ENCODE measurements at regions not wholly inside any gene's neighbourhood (a gene's known extent, or its start where the extent isn't known, plus 50 kb on each side); places are given as distances from the start of the nearest gene placed in this dataset.

DNA sequence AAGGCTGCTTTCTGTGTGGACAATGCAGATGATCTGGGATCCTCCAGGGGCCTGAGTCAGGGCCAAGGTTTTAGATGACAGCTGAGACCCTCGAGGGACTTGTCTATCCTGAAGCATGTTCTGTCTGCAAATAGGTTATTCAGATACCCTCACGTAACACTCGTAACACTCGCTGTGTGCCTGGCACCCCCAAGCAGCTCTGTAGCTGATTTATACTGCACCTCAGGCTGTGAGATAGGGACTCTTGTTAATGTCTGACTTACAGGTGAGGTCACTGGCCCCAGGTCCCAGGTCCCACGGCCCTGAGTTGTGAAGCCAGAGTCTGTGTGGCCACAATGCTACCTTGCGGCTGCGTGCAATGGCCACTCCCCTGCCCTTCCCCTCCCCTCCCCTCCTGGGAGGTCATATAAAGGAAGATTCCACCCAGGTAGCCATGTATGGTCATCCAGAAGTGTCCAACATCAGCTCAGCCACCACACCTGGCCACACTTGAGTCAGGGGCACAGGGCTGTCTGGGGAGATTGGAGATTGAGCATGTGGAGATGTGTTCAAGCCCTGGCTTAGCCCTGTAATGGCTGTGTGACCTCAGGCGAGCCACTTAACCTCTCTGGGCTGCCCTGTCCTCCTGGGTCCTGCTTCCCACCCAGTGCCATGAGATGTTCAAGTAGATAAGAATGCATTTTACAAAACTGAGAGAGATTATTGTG is 687.7 kb downstream of the MATN1 start:
- DNase-seq: no peak

DNA sequence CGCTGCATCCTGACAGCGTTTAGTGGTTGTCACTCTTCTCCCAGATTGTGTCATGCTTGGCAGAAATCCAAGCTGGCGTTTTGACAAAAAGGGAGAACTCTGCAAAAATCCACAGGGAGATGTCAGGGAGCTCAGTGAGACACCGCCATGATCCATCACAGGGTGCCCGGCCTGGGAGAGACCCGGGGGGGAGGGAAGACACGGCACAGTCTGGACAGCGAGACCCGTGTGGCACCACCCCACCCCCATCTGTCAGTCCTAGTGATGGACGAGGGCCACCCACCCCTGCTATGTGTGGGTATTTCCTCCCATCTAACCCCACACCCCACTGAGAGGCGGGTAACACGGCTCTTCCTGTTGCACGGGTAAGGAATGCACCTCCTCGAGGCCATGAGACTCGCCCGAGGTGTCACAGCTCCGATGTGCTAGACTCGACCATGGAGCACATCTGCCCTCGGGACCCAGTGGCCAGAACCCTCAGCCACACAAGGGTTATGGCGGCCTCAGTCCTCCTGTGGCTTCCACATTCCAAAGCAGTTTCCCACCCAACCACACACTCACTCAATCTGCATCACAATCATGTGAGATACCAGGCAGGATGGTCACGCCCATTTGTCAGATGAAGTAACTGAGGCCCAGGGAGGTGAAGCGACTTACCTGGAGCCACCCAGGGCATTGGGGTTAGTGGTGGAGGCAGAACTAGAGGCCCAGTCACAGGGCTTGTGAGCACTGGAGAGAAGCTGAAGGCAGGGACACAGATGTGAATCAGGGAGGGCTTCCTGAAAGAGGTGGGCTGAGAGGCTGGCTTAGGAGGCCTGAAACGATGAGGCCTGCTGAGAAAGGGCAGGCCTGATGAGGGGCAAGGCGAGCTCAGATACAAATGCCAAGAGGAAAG is 688.5 kb downstream of the MATN1 start:
- no peak for DNase-seq

DNA sequence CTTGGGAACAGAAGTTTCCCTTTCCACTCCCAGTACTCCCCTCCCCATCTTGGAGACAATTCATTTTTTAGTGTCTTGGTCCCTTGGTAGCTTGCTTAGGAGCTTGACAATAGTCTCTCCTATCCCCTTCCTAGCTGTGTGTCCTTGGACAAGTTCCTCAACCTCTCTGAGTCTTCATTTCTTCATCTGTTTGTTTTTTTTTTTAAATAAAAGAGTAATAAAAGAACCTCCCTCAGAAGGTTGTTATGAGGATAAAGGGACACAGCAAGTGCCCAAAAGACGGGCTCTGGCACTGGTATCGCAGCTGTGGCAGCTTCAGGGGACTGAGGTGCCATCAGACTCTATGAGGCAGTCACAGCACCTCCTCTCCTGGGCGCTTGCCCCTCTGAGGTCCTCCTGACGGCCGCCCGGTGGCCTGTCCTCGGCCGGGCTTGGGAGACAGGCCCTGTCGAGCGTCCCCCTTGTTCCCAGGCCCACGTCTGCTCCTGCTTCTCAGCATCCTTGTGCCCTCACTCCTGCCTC is 689.2 kb downstream of the MATN1 start:
- no peak for DNase-seq

DNA sequence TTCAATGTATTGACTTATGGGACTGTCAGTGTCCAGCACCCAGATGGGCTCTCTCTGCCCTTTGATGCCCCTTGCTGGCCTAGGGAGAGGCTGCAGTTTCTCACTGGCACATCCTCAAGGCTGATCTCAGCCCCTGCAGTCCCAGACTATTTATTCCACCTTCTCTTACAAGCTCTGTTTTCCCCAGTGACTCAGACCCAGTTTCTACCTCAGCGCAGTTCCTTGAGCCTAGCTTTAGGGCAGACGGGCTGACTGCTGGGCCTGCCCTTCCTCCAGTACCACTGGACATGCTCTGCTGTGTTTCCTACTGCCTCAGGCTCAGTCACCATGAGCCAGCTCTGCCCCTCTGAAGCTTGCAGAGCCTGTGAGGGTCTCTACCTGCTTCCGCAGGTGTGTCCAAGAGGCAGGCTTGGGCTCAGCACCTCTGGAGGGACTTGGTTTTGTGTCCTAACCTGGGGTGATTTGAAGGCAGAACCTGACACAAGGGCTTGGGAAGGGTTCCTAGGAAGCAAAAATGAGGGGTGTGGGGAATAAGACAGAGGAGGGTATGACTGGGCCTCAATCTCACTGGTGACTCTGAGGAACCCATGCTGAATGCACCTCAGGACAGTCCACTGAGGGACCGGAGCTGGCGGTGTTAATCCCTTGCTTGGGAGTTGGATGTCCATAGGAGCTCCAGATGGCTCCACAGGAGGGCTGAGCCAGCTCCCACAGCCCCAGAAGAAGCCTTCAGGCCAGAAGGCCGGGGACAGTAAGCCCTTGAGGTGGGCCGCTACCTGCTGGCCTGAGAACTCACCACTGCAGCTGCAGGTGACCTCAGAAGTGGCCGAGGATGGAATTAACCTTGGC is 689.9 kb downstream of the MATN1 start:
- DNase-seq: no peak

DNA sequence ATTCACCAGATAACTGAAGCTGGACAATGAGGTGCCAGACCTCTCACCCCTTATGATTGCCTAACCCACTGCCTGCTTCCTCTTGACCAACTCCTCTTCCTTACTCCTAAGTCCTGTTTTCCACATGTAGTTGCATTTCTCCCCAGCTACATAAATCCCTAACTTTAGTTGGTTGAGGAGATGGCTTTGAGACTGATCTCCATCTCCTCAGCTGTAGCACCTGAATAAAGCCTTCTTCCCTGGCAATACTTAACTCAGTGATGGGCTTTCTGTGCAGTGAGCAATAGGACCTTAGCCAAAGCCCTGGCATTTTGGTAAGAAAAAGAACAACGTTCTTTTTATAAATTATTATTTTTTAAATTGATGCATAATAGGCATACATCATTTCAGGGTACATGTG is 691.1 kb downstream of the MATN1 start:
- no peak for DNase-seq

DNA sequence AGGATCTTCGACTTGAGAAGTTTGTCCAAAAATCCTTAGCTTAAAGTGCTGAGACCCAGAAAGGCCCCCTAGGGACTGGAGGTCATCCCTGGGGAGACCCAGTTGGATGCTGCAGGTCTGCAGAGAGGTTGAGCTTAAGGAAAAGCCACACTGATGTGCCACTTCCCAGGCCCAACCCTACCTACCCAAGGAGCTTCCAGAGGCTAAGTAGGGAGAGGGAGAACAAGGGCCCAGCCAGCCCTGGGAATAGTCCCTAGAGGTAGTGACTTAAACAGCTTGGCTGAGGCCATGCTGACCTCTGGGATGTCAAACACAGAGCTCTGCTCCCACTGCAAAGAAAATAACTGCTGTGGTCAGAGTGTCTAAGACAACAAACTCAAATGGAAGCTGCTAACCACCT is 693.7 kb downstream of the MATN1 start:
- DNase-seq: no peak

DNA sequence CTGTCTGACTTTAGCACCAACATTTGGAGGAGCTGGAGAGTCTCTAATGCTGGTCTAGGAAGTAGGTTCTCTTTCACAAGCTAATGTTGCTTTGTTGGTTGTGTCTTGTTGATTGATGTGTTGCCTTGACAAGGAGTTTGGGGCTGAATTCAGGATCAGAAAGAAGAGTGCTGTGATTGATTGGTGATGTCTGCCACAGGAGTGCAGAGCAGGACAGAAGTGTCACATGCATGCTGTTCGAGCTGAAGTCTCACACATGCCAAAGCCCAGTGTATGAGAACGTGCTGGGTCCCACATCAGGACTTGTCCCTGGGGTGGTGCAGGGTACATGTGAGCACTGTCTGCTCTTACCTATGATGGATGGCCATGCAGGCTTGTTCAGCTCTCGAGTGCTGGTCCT is 694.4 kb downstream of the MATN1 start:
- DNase-seq: no peak

DNA sequence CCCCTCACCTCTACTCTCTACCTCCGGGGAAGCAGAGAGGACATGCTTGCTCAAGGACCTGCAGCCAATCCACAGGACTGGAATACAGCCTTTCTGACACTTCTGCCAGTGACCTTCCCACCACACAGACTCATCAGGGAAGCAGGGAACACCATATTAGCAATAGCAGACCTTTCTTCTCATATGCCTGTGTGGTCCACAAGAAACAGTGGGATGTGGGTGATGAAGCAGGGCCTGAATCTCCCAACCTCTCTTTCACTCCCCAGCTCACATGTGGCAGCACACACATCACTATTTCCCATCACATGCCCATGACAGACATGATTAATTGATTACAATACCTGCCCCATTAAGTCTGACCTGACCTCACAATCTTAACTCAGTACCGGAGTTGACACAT is 695.1 kb downstream of the MATN1 start:
- no peak for DNase-seq

DNA sequence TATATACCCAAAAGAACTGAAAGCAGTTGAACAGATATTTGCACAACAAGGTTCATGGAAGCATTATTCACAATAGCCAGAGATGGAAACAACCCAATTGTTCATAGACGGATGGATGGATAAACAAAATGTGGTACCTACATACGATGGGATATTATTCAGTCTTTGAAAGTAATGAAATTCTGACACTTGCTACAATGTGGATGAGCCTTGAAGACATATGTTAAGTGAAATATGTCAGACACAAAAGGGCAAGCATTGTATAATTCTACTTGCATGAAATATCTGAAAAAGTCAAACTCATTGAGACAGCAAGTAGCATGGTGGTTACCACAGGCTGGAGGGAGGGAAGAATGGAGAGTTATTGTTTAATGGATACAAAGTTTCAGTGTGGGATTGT is 696.1 kb downstream of the MATN1 start:
- no peak for DNase-seq

DNA sequence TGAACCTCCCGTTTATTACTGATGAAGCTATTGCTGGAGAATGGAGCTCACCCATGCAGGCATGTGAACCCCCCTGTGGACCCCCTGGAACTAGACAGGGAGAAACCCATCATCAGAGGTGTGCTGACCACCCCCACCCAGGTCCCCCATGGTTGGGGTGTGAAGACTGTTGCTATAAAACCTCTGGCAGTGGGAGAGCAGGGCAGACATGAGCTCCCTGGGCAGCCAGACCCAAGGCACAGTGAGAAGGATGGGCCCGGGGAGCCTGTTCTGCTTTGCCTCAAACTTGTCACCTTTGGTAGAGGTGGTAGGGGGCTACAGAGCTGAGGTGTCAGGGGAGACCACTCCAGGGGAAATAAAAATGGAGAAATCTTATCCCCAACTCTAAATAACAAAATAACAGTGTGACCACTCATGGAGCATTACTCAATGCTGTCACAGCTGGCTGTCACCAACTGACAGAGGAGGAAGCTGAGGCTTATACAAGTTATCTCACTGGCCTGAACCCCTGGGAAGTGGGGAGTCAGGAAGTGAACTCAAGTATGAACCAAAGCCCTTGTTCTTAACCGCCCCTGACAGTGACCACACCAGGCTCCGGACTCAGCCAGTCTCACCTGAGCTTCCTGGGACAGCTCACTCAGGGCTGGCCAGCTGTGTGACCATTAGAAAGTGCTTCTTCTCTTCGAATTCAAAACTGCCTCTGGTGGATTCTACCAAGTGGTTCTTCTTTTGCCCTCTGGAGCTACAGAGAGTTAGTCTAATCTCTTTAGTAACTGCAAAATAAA is 698.8 kb downstream of the MATN1 start:
- no peak for DNase-seq

DNA sequence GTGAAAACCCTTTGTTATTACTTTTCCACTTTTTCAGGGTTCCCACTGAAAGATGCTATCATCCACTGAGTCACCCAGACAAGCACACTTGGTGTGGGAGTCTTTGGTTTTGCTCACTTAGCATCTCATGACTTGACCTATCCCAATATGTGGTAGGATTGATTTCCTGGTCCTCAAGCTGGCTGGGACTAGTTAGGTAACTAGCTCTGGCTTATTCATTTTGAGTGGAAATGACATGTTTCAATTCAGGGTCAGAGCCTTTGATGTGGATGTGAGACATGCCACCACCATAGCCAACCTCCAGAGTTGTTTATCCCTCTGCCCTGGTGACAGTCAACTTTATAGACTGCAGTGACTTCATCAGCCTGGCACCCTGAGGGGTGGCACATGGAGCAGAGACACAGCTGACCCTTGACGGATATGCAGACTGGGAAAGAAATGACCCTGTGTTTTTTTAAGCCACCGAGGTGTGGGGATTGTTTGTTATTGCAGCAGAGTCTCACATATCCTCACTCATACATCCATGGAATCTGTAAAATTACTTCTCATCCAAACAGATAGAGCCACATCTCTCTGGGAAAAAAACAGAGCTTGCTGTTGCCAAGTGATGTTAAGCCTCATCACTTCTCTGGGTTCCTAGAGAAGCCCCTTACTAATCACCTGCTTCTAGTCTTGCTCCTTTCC is 699.9 kb downstream of the MATN1 start:
- no peak for DNase-seq

DNA sequence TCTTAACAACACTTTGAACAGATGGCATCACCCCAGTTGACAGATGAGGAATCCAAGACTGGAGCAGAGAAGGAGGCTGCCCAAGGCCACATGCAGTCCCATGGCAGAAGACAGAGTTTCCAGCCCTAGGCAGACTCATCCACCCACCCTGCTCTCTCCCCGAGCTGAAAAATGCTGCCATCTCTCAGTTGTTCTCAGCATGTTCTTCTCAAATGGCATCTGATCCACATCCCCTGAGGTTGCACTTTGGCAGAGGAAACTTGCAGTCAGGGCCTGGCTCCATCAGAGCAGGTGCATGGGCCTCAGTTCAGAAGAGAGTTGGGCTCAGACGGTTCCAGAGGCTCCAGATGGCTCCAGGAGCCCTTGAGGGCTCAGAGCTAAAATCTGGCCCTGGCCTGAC is 709.4 kb downstream of the MATN1 start:
- no peak for DNase-seq

DNA sequence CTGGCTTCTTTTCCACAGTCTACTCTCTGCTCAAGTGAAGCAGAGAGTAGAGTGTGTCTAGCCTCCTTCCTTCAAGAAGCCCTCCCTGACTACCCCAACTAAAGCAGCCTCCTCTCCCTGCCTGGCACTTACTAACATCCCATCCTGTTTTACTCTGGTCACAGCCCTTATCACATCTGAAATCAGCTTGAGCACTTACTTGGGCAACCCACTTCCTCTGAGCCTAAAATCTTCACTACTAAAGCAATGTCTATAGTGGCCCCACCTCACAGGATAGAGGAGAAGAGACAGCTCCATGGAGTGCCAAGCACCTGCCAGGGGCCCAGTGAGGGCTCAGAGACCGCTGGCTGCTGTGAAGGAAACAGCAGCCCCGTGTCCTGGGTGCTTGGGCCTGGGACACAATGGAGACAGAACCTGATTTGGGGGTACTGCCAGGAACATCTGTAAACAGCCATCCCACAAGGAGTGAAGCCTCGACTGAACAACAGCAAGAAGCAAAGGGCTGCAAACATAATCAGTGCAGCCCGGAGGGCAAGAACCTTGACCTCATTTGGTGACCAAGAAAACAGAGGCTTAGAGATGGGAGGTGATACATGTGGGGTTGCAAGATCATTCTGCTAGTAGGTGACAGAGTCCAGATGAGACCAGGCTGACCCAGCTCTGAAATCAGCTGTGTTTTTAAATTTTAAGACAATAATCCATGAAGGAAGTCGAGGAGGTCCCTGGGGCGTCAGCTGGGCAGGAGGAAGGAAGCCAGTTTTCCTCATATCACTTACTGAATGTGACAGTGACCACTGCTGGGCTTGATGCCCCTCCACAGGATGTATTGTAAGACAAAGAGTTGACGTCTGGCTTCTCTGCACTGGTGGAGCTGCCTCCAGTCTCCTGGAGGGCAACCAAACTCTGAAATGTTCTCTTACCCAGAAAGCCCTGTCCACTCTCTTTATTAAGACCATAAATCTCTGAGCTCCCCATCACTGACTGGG is 710.6 kb downstream of the MATN1 start:
- DNase-seq: no peak

DNA sequence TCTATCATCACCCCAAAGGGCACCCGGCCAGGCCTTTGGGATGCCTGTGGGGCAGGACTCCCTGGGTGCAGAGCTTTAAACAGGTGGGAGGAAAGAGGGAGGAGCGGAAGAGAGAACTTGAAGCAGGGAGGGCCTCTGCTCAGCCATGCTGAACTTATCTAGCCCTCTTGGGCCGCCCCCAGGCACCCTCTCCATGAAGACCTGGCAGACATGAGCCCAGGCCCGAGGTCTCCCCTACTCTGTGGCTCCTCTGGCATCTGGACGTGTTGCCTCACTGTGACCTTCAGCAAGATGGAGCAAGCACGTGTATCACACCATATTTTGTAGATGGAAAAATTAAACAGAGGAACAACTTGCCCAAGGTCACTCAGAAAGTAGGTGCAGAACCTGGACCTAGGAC is 711.4 kb downstream of the MATN1 start:
- DNase-seq: no peak

DNA sequence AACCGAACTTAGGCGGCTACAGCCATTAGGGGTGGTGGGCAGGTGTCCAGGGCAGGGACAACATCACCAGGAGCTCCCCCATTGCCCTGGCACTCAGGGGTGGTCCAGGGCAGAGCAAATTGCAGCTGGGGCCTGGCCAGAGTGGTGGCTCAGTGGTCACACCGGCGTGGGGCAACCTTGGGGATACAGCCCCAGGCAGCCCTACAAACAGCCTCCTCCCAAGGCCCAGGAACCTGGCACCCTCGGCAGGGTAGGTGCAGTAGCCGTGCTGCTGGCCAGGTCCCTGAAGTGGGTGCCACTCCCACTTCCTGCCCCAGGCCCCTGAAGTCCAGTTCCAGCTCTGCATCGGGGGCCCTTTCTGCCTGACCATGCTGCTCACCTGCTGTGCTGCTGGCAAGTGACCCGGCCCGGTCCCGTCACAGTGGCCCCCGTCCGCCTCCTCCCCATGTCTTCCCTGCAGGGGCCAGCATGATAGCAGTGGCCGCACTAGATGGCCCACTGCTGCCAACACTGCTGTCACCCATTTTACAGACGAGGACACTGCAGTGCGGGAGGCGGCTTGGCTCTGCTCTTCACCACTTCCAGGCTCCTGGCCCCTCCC is 712.8 kb downstream of the MATN1 start:
- no peak for DNase-seq

DNA sequence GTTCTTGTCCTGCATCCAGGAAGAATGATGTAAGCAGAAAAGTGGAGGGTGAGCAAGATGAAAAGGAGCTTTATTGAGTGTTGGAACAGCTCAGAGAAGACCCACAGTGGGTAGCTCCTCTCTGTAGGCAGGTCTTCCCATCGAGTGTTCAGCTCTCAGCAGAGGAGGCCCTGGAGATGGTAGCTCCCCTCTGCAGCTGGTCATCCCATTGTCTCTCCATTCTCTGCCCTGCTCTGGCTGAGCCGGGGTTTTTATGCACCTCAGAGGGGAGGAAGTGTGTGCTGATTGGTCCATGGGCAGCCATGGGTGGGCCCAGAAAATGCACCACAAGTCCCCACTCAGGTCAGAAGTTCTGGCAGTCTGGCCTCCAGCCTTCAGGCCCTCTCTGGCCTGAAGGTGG is 713.7 kb downstream of the MATN1 start:
- no peak for DNase-seq

DNA sequence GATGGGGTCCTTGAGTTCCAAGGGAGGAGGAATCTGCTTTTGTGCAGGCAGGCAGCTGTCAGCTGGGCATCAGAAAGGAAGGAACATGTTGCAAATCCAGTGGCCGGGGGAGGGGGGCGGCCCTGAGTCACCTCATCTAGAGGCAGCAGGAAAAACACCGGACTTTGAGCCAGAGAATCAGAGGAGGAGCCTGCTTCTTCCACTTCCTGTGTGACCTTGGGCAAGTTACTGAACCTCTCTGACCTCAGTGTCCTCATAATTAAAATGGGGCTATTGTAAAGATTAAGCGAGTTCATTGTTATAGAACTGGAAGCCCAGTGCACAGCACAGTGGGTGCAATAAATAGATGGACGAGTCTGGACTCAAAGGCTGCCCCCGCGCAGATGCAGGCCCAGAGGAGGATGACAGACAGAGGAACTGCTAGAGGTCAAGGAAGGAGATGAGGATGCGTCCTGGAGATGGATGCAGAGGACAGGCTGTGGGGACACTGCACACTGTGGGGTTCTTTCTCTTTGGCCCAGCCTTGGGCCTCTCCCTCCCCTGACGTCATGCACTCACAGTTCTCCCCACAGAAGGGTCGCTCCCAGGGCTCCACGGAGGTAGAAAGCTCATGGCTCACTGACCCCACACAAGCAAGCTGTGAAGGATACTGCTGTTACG is 714.3 kb downstream of the MATN1 start:
- DNase-seq: no peak

DNA sequence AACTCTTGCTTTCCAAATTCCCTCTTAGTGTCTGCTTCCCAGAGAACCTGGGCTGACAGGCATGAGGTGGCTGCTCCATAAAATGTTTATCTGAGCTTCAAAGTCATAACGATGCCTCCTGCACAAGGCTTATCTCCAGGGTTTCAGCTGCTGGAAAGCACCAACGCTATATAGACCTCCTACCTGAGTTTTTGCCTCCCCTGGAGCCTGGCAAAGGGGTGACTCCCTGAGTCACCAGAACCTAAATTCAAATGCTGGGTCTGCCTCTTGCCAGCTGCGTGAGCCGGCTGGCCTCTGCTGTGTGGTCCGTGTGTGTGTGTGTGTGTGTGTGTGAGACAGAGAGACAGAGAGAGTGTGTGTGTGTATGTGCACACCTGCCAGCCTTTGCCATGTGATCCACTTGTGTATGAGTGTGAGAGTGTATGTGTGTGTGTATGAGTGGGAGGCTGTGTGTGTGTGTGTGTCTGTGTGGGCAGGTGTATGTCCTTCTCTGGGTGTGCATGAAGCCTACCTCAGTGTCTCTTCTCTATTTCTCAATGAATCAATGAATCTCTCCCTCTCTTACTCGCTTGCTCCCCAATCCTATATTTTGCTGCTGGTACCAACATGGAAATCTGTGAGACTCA is 714.9 kb downstream of the MATN1 start:
- no peak for DNase-seq
